Transverse colon (tissue), 4 donors: ENCODE measurements at regions not wholly inside any gene's neighbourhood (a gene's known extent, or its start where the extent isn't known, plus 50 kb on each side); places are given as distances from the start of the nearest gene placed in this dataset.

Experiments
- DNase-seq: peaks from one replicate; pipeline ENCODE4 v3.0.0-alpha.2; 2019
- H3K27ac ChIP-seq, 4 donors: fragments of 200-600 bp; sonication (generic); 2 replicates each; pipeline ENCODE4 v1.5.1; 2016 to 2018; ENCODE audit warnings: inconsistent platforms in 4 of 4
- H3K27me3 ChIP-seq: fragments of 200-600 bp; sonication (generic); 2 replicates; pipeline ENCODE4 v1.5.1; 2017; ENCODE audit warnings: inconsistent platforms
- H3K36me3 ChIP-seq, 4 donors: fragments of 200-600 bp; sonication (generic); 2 replicates each; pipeline ENCODE4 v1.5.1; 2017 to 2019; ENCODE audit warnings: inconsistent platforms in 4 of 4
- H3K4me1 ChIP-seq, 4 donors: fragments of 200-600 bp; sonication (generic); 2 replicates each; pipeline ENCODE4 v1.5.1; 2017 to 2020; ENCODE audit warnings: inconsistent platforms in 4 of 4
- H3K4me3 ChIP-seq, 4 donors: fragments of 200-600 bp; sonication (generic); 1 replicate in 1 of 4; 2 replicates in 3 of 4; pipeline versions ENCODE4 v1.5.1 to v1.6.1; 2017 to 2019; ENCODE audit warnings: inconsistent platforms in 4 of 4
- H3K9me3 ChIP-seq, 2 donors: fragments of 200-600 bp; sonication (generic); 2 replicates each; pipeline ENCODE4 v1.5.1; 2017 to 2019; ENCODE audit warnings: inconsistent platforms in 2 of 2
- CTCF ChIP-seq, 5 experiments: fragments of 200-600 bp in 3 of 5; fragments of 450-650 bp in 2 of 5; sonication (generic) in 3 of 5; IDR thresholded peaks; 1 replicate in 2 of 5; 2 replicates in 3 of 5; pipeline ENCODE4 v1.5.1; 2016 to 2017; ENCODE audit warnings: antibody characterized with exemption in 5 of 5, inconsistent platforms in 3 of 5, mild to moderate bottlenecking in 2 of 5, moderate library complexity in 1 of 5
- EP300 ChIP-seq: sonication (generic); formaldehyde crosslinking; IDR thresholded peaks from one replicate; pipeline ENCODE4 v1.6.1; 2017; ENCODE audit warnings: antibody characterized with exemption, low read depth
- POLR2A ChIP-seq: fragments of 450-650 bp; IDR thresholded peaks from one replicate; pipeline ENCODE4 v1.6.1; 2016; ENCODE audit warnings: antibody characterized with exemption, mild to moderate bottlenecking, moderate library complexity
- POLR2AphosphoS5 ChIP-seq, 3 donors: sonication (generic); formaldehyde crosslinking; IDR thresholded peaks; one replicate each; pipeline ENCODE4 v1.6.1; 2016; ENCODE audit warnings: antibody characterized with exemption in 3 of 3
- WGBS, 2 donors: methylation state at CpG; one replicate each; pipeline ENCODE4 v1.1.5; 2018; ENCODE audit warnings: low coverage in 1 of 2; 5-methylcytosine and 5-hydroxymethylcytosine counted together
- in situ Hi-C, 4 donors: fragments of 200-750 bp; cut with MboI; loops; one replicate each; pipeline versions ENCODE4 v1.15.0 to v1.15.1; 2017; ENCODE audit warnings: low sequenced_read_pairs in 3 of 4, low pct_ligation_motif_present in 1 of 4, low pct_unique_long_range_greater_than_20kb in 1 of 4
- intact Hi-C: fragments of 100-400 bp; cut with DNase I; formaldehyde crosslinking; loops from one replicate; pipeline ENCODE4 v1.15.1; 2023; ENCODE audit warnings: low total_unique reads

- H3K27ac ChIP-seq, result no peak overlapping the region
- 67 to 73% methylated on average over 7 of the region's 7 CpGs for WGBS, 2 donors
- H3K27me3 ChIP-seq, result no peaks in the 10 kb centered on the region
- in situ Hi-C loops, result no loop called here
- intact Hi-C loops, result no loop called here
- DNase-seq, result no peak
- H3K9me3 ChIP-seq, result no peaks in the 10 kb centered on the region
- no peak overlapping the region for H3K4me3 ChIP-seq
- H3K4me1 ChIP-seq, result no peaks in the 10 kb centered on the region
- no peaks in the 10 kb centered on the region for H3K36me3 ChIP-seq
- TF ChIP-seq POLR2AphosphoS5 (IDR thresholded peaks at IDR 0.05), result no peak
- TF ChIP-seq EP300, result no peak
- no peak for TF ChIP-seq POLR2A
- TF ChIP-seq CTCF (IDR thresholded peaks at IDR 0.05), result no peak
These were observed 184.9 kb upstream of the ADCY1 start for GRCh38 chr7:45389073-45389872.

GRCh38 chr7:45390180-45390579 is 184.0 kb upstream of the ADCY1 start:
- Histone ChIP-seq H3K9me3 (no peaks in the 10 kb centered on the region), H3K4me3 (no peak overlapping the region), H3K27ac (no peak overlapping the region), H3K27me3 (no peaks in the 10 kb centered on the region), H3K4me1 (no peaks in the 10 kb centered on the region), H3K36me3 (no peaks in the 10 kb centered on the region)
- intact Hi-C loops, result no loop called here
- in situ Hi-C loops, result no loop called here
- TF ChIP-seq POLR2A (no peak), POLR2AphosphoS5 (IDR thresholded peaks at IDR 0.05) (no peak), EP300 (no peak), CTCF (IDR thresholded peaks at IDR 0.05) (no peak)
- WGBS, 2 donors, result 89 to 90% methylated on average over 2 to 4 of the region's 4 CpGs
- no peak for DNase-seq

DNA sequence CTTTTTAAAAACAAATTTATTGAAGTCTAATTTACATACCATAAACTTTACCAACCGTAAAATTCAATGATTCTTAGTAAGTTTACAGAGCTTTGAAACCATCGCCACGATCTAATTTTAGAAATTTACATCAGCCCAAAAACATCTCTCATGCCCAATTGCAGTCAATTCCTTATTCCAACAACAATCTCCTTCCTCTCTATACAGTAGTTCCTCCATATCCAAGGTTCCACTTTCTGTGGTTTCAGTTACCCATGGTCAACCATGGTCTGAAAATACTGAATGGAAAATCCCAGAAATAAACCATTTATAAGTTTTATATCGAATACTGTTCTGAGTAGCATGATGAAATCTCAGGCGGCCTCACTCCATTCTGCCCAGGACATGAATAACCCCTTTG is 183.4 kb upstream of the ADCY1 start:
- Histone ChIP-seq H3K9me3 (no peaks in the 10 kb centered on the region), H3K27ac (no peak overlapping the region), H3K27me3 (no peaks in the 10 kb centered on the region), H3K4me3 (no peak overlapping the region), H3K36me3 (no peaks in the 10 kb centered on the region), H3K4me1 (no peaks in the 10 kb centered on the region)
- in situ Hi-C loops (no loop called here), intact Hi-C loops (no loop called here)
- WGBS, 2 donors, result 74 to 75% methylated on average over 3 to 5 of the region's 5 CpGs
- no peak for TF ChIP-seq POLR2AphosphoS5 (IDR thresholded peaks at IDR 0.05)
- no peak for TF ChIP-seq POLR2A
- no peak for TF ChIP-seq EP300
- TF ChIP-seq CTCF (IDR thresholded peaks at IDR 0.05), result no peak
- DNase-seq, result no peak

GRCh38 chr7:45391618-45392451 is 182.3 kb upstream of the ADCY1 start:
- no peak for TF ChIP-seq POLR2AphosphoS5 (IDR thresholded peaks at IDR 0.05)
- TF ChIP-seq CTCF (IDR thresholded peaks at IDR 0.05), result no peak
- Histone ChIP-seq H3K4me1 (no peaks in the 10 kb centered on the region), H3K4me3 (no peak overlapping the region), H3K27ac (no peak overlapping the region), H3K9me3 (no peaks in the 10 kb centered on the region), H3K36me3 (no peaks in the 10 kb centered on the region), H3K27me3 (no peaks in the 10 kb centered on the region)
- intact Hi-C loops (no loop called here), in situ Hi-C loops (no loop called here)
- DNase-seq, result no peak
- WGBS, 2 donors, result 83 to 95% methylated on average over 1 to 38 of the region's 38 CpGs
